H1 (cell line): ENCODE measurements at regions not wholly inside any gene's neighbourhood (a gene's known extent, or its start where the extent isn't known, plus 50 kb on each side); places are given as distances from the start of the nearest gene placed in this dataset.

ENCODE experiments used
- CTCF ChIA-PET: fragments of 300-600 bp; sonication (Branson Sonifier 250); formaldehyde crosslinking; loops from one replicate; lab custom pipeline; 2021; ENCODE audit not compliant: partially characterized antibody; lab: Charles Lee
- POLR2A ChIA-PET: fragments of 300-600 bp; sonication (Branson Sonifier 250); formaldehyde crosslinking; loops from one replicate; lab custom pipeline; 2021; ENCODE audit warnings: inconsistent platforms; ENCODE audit not compliant: partially characterized antibody; lab: Charles Lee
- DNase-seq, 2 experiments: peaks; one replicate each; pipeline versions ENCODE4 v3.0.0 to v3.0.0-alpha.2; 2010 to 2022; ENCODE audit warnings: low spot score in 2 of 2, low read depth in 1 of 2, mixed read lengths in 1 of 2
- FAIRE-seq: peaks from 2 replicates; lab custom pipeline; 2011; peaks lifted over from hg19 to GRCh38; lab: Jason Lieb, UNC
- H2AFZ ChIP-seq: 2 replicates; pipeline ENCODE4 v1.8.1; 2012; ENCODE audit warnings: low read length, inconsistent platforms
- H2AK5ac ChIP-seq: 2 replicates; pipeline ENCODE4 v1.6.1; 2013; ENCODE audit warnings: low read depth, low read length
- H2BK120ac ChIP-seq: replicated peaks from 2 replicates; pipeline ENCODE3; 2013; ENCODE audit warnings: low read depth, low read length, inconsistent platforms
- H2BK12ac ChIP-seq: 2 replicates; pipeline ENCODE4 v1.6.1; 2013; ENCODE audit warnings: low read depth, low read length
- H2BK15ac ChIP-seq: 2 replicates; pipeline ENCODE4 v1.6.1; 2013; ENCODE audit warnings: low read length
- H2BK20ac ChIP-seq: 2 replicates; pipeline ENCODE4 v1.6.1; 2013; ENCODE audit warnings: low read length
- H2BK5ac ChIP-seq: 2 replicates; pipeline ENCODE4 v1.6.1; 2013; ENCODE audit warnings: low read depth, low read length
- H3K14ac ChIP-seq: 2 replicates; pipeline ENCODE4 v1.6.1; 2013; ENCODE audit warnings: inconsistent platforms; ENCODE audit not compliant: insufficient read length
- H3K18ac ChIP-seq: 2 replicates; pipeline ENCODE4 v1.6.1; 2013; ENCODE audit warnings: low read length; ENCODE audit errors: extremely low read depth
- H3K23ac ChIP-seq: 2 replicates; pipeline ENCODE4 v1.6.1; 2013; ENCODE audit warnings: inconsistent platforms; ENCODE audit not compliant: insufficient read length
- H3K23me2 ChIP-seq: 2 replicates; pipeline ENCODE4 v1.6.1; 2013; ENCODE audit warnings: low read depth, low read length
- H3K27ac ChIP-seq: 2 replicates; pipeline ENCODE4 v1.6.1; 2011; ENCODE audit warnings: low read depth, low read length, inconsistent platforms
- H3K27me3 ChIP-seq, 4 experiments: replicated peaks in 1 of 4; 1 replicate in 1 of 4; 2 replicates in 3 of 4; pipeline versions ENCODE4 v1.6.1 to v1.8.1; 2011 to 2013; ENCODE audit warnings: low read length in 3 of 4, mild to moderate bottlenecking in 3 of 4, inconsistent platforms in 2 of 4, mixed read lengths in 2 of 4, moderate library complexity in 1 of 4; ENCODE audit not compliant: control insufficient read depth in 3 of 4, insufficient read depth in 3 of 4; ENCODE audit errors: extremely low read depth in 1 of 4
- H3K36me3 ChIP-seq, 4 experiments: 2 replicates each; pipeline versions ENCODE4 v1.6.1 to v1.8.1; 2011 to 2013; ENCODE audit warnings: mild to moderate bottlenecking in 4 of 4, low read length in 3 of 4, moderate library complexity in 2 of 4, control low read depth in 1 of 4, inconsistent platforms in 1 of 4; ENCODE audit not compliant: insufficient read depth in 4 of 4, control insufficient read depth in 2 of 4
- H3K4ac ChIP-seq: replicated peaks from 2 replicates; pipeline ENCODE3; 2013; ENCODE audit warnings: low read length, low read depth, mixed read lengths, inconsistent platforms; ENCODE audit not compliant: insufficient read length
- H3K4me1 ChIP-seq, 4 experiments: replicated peaks in 1 of 4; 1 replicate in 1 of 4; 2 replicates in 3 of 4; pipeline versions ENCODE4 v1.6.1 to v1.8.1; 2011 to 2013; ENCODE audit warnings: low read length in 3 of 4, inconsistent platforms in 2 of 4, mixed read lengths in 1 of 4; ENCODE audit not compliant: insufficient read depth in 4 of 4, control insufficient read depth in 3 of 4
- H3K4me2 ChIP-seq, 2 experiments: 2 replicates each; pipeline versions ENCODE4 v1.6.1 to v1.8.1; 2011 to 2013; ENCODE audit warnings: low read depth in 2 of 2, low read length in 2 of 2, control low read depth in 1 of 2, inconsistent platforms in 1 of 2, mild to moderate bottlenecking in 1 of 2; ENCODE audit not compliant: insufficient read depth in 1 of 2
- H3K4me3 ChIP-seq, 4 experiments: fragments of 200-600, 300-600 bp in 1 of 4; sonication (generic), shearing (Covaris generic), sonication (Bioruptor Twin) in 1 of 4; 2 replicates each; pipeline versions ENCODE4 v1.5.1 to v1.8.1; 2011 to 2016; ENCODE audit warnings: low read length in 4 of 4, low read depth in 3 of 4, control low read depth in 2 of 4, inconsistent platforms in 2 of 4, mild to moderate bottlenecking in 2 of 4, mixed read lengths in 1 of 4, moderate library complexity in 1 of 4; ENCODE audit not compliant: insufficient read depth in 2 of 4; ENCODE audit errors: extremely low read depth in 1 of 4
- H3K56ac ChIP-seq: replicated peaks from 2 replicates; pipeline ENCODE3; 2013; ENCODE audit warnings: low read depth, mild to moderate bottlenecking, mixed read lengths, low read length, inconsistent platforms; ENCODE audit not compliant: insufficient read length
- H3K79me1 ChIP-seq: 2 replicates; pipeline ENCODE4 v1.6.1; 2013; ENCODE audit warnings: low read depth, low read length, control low read depth
- H3K79me2 ChIP-seq, 2 experiments: 2 replicates each; pipeline versions ENCODE4 v1.6.1 to v1.8.1; 2012 to 2013; ENCODE audit warnings: low read length in 2 of 2, mild to moderate bottlenecking in 2 of 2, inconsistent platforms in 1 of 2; ENCODE audit not compliant: insufficient read depth in 2 of 2, control insufficient read depth in 1 of 2
- H3K9ac ChIP-seq, 4 experiments: replicated peaks in 1 of 4; 1 replicate in 1 of 4; 2 replicates in 3 of 4; pipeline versions ENCODE4 v1.6.1 to v1.8.1; 2011 to 2013; ENCODE audit warnings: low read depth in 3 of 4, low read length in 3 of 4, control low read depth in 2 of 4, mild to moderate bottlenecking in 2 of 4, moderate library complexity in 2 of 4, inconsistent platforms in 1 of 4; ENCODE audit errors: extremely low read depth in 1 of 4
- H3K9me3 ChIP-seq, 2 experiments: 2 replicates each; pipeline versions ENCODE4 v1.6.1 to v1.8.1; 2012 to 2013; ENCODE audit warnings: mild to moderate bottlenecking in 2 of 2, moderate library complexity in 2 of 2, control low read depth in 1 of 2, inconsistent platforms in 1 of 2, low read depth in 1 of 2, low read length in 1 of 2, mixed read lengths in 1 of 2; ENCODE audit not compliant: insufficient read depth in 2 of 2
- H4K20me1 ChIP-seq, 2 experiments: replicated peaks in 1 of 2; 2 replicates each; pipeline versions ENCODE3 to v1.8.1; 2011 to 2013; ENCODE audit warnings: inconsistent platforms in 2 of 2, low read length in 2 of 2, mild to moderate bottlenecking in 1 of 2; ENCODE audit not compliant: insufficient read depth in 2 of 2, control insufficient read depth in 1 of 2
- H4K5ac ChIP-seq: 2 replicates; pipeline ENCODE4 v1.6.1; 2013; ENCODE audit warnings: low read length, low read depth, mixed read lengths, inconsistent platforms; ENCODE audit not compliant: insufficient read length
- H4K8ac ChIP-seq: 2 replicates; pipeline ENCODE4 v1.8.0; 2013; ENCODE audit warnings: mild to moderate bottlenecking, moderate library complexity, low read length, inconsistent platforms; ENCODE audit not compliant: insufficient read depth; ENCODE audit errors: extremely low read depth
- H4K91ac ChIP-seq: replicated peaks from 2 replicates; pipeline ENCODE3; 2013; ENCODE audit warnings: low read length, mixed read lengths, inconsistent platforms; ENCODE audit not compliant: insufficient read length
- BCL11A ChIP-seq, 2 experiments: IDR thresholded peaks; one replicate each; pipeline ENCODE4 v1.6.1; 2011; ENCODE audit warnings: low read depth in 2 of 2, low read length in 2 of 2, mild to moderate bottlenecking in 2 of 2
- CREB1 ChIP-seq: IDR thresholded peaks from 2 replicates; pipeline ENCODE4 v1.6.1; 2012; ENCODE audit warnings: inconsistent platforms
- GABPA ChIP-seq: IDR thresholded peaks from 2 replicates; pipeline ENCODE4 v1.6.1; 2011; ENCODE audit warnings: mild to moderate bottlenecking, low read length, moderate library complexity, borderline replicate concordance; ENCODE audit not compliant: insufficient read depth
- HDAC2 ChIP-seq, 2 experiments: fragments of 300-600 bp in 1 of 2; sonication (generic) in 1 of 2; IDR thresholded peaks; 2 replicates each; pipeline ENCODE4 v1.6.1; 2011 to 2012; ENCODE audit warnings: low read depth in 2 of 2, low read length in 2 of 2, mild to moderate bottlenecking in 2 of 2, moderate library complexity in 2 of 2, borderline replicate concordance in 1 of 2, inconsistent platforms in 1 of 2
- MAFK ChIP-seq: IDR thresholded peaks from 2 replicates; pipeline ENCODE4 v1.6.1; 2012; ENCODE audit warnings: low read depth, mild to moderate bottlenecking, improper control_type of control experiment, low read length
- ZNF274 ChIP-seq: IDR thresholded peaks from 2 replicates; pipeline ENCODE4 v1.7.0; 2012; ENCODE audit warnings: low read length, borderline replicate concordance; ENCODE audit errors: extremely low read depth
- WGBS, 2 experiments: shearing (Covaris generic) in 1 of 2; methylation state at CpG; one replicate each; pipeline versions ENCODE4 v1.1.6 to v1.1.7; 2013 to 2015; ENCODE audit warnings: low lambda C conversion rate in 2 of 2, mixed read lengths in 2 of 2, inconsistent platforms in 1 of 2, low coverage in 1 of 2, missing lambda C conversion rate in 1 of 2; ENCODE audit not compliant: insufficient replicate concordance in 2 of 2, insufficient coverage in 1 of 2, insufficient read length in 1 of 2; ENCODE audit errors: extremely low coverage in 1 of 2, missing lambda C conversion rate in 1 of 2; 5-methylcytosine and 5-hydroxymethylcytosine counted together
- TF ChIP-seq, protein P1 (sequence below): IDR thresholded peaks from 2 replicates; pipeline ENCODE4 v1.6.1; 2012; ENCODE audit warnings: inconsistent platforms

DNA sequence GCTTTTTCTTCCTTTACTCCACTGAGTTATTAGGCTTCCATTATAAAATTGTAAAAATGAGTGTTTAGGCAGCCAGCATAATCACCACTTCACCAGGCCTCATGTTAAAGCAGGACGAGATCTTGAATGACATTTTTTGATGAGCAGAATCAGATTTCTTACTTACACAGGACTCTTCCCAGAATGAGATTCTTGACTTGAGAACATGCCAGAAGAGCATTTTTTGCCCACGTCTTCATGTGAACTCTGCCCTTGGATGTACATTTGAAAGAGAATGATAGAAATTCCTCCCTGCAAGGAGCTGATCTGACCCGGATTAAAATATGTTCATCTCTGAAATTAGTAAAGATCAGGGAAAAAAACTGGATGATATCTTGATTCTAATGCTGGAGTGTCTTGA is 212.1 kb upstream of the ADRA1B start (continued):
- no peak for TF ChIP-seq CREB1

DNA sequence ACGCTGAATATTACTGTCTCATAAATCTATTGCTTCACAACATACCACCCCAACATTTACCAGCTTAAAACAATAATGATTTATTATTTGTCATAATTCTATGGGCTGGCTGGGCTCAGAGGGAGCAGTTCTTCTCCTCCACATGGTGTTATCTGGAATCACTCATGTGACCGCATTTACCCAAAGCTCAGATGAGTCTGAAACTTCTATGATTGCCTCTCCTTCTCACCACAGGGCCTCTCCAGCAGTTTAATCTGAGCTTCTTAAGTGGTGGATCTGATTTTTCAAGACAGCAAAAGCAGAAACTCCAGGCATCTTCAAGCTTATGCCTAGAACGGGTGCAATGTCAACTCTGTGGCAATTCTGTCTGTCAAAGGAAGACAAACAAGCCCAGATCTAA is 210.3 kb upstream of the ADRA1B start:
- DNase-seq (no peak), FAIRE-seq (no peak)
- H4K91ac ChIP-seq: no peak overlapping the region
- no peak overlapping the region for H2BK5ac ChIP-seq
- WGBS, 2 experiments: 98% methylated on average over 3 of the region's 3 CpGs; no CpG with 5 or more reads in 1 of the 2 experiments
- no peaks in the 10 kb centered on the region for H3K23me2 ChIP-seq
- ChIA-PET POLR2A (interaction anchor here (0.7 kb wide), 1 partner anchor 13 kb away, joined by 3 read pairs; no protein-coding TSS in a partner anchor), CTCF (interaction anchor here (0.8 to 2.1 kb wide), 4 partner anchors 9 to 190 kb away, joined by 3 to 6 read pairs (median 4); no protein-coding TSS in a partner anchor)
- H3K4me1 ChIP-seq: no peaks in the 10 kb centered on the region
- no peak overlapping the region for H3K18ac ChIP-seq
- no peak overlapping the region for H3K14ac ChIP-seq
- no peak overlapping the region for H2BK20ac ChIP-seq
- H3K4ac ChIP-seq: no peak overlapping the region
- no peak for TF ChIP-seq HDAC2 (IDR thresholded peaks at IDR 0.05; ENCODE audit: borderline replicate concordance in 1 of 2, low read depth in 2 of 2, low read length in 2 of 2)
- no peak for TF ChIP-seq GABPA
- TF ChIP-seq BCL11A (IDR thresholded peaks at IDR 0.05; ENCODE audit: low read depth in 2 of 2, low read length in 2 of 2): no peak
- no peak for TF ChIP-seq ZNF274
- no peak for TF ChIP-seq MAFK
- TF ChIP-seq, protein P1, sequence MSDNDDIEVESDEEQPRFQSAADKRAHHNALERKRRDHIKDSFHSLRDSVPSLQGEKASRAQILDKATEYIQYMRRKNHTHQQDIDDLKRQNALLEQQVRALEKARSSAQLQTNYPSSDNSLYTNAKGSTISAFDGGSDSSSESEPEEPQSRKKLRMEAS: no peak
- no peak overlapping the region for H2BK12ac ChIP-seq
- no peak overlapping the region for H3K56ac ChIP-seq
- H4K8ac ChIP-seq: no peak overlapping the region
- no peaks in the 10 kb centered on the region for H3K79me1 ChIP-seq
- peaks cover 8 to 18% of the 10 kb centered on the region in 2 experiments; a peak in 3 of 4 replicates for H3K9me3 ChIP-seq
- H3K9ac ChIP-seq: no peak overlapping the region
- H2BK15ac ChIP-seq: no peak overlapping the region
- H2AFZ ChIP-seq: no peak overlapping the region
- no peak overlapping the region for H3K4me2 ChIP-seq
- no peaks in the 10 kb centered on the region for H3K27me3 ChIP-seq
- no peak overlapping the region for H3K27ac ChIP-seq
- H3K23ac ChIP-seq: no peak overlapping the region
- no peaks in the 10 kb centered on the region for H4K20me1 ChIP-seq
- H3K79me2 ChIP-seq: no peaks in the 10 kb centered on the region
- no peaks in the 10 kb centered on the region for H3K36me3 ChIP-seq
- no peak overlapping the region for H4K5ac ChIP-seq
- H3K4me3 ChIP-seq: no peak overlapping the region
- no peak overlapping the region for H2AK5ac ChIP-seq
- no peak overlapping the region for H2BK120ac ChIP-seq
